Coronary artery (tissue), 2 donors: ENCODE measurements at regions not wholly inside any gene's neighbourhood (a gene's known extent, or its start where the extent isn't known, plus 50 kb on each side); places are given as distances from the start of the nearest gene placed in this dataset.

Source experiments
- DNase-seq: peaks from one replicate; pipeline ENCODE4 v3.0.0-alpha.2; 2017; ENCODE audit warnings: low spot score
- H3K27ac ChIP-seq, 2 donors: fragments of 200-600 bp; sonication (generic); one replicate each; pipeline ENCODE4 v1.5.1; 2016 to 2019
- H3K4me3 ChIP-seq: fragments of 200-600 bp; sonication (generic); 2 replicates; pipeline ENCODE4 v1.5.1; 2016; ENCODE audit warnings: mild to moderate bottlenecking, moderate library complexity
- TF ChIP-seq, protein P1 (sequence below): fragments of 200-600 bp; sonication (generic); IDR thresholded peaks from one replicate; pipeline ENCODE4 v1.5.1; 2019; ENCODE audit warnings: antibody characterized with exemption

DNA sequence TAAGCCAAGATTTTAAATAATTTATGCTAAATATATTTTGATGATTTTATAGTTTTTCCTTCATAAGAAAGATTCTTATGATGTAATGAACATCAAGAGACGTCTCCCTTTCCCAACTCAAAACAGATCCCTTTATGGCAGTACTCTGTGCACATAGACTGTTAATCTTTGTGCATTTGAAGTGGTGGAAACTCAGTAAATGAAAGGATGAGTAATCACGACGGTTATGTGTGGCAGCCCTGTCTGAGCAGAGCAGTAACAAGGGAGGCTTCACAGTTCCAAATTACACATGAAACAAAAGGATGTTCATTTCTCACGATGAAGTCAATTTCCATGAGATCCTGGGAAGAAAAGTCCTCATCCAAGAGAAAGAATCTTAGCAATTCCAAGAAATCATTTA is 498.1 kb downstream of the KLF5 start:
- H3K4me3 ChIP-seq: no peak overlapping the region
- DNase-seq: no peak
- no peak overlapping the region for H3K27ac ChIP-seq
- TF ChIP-seq, protein P1, sequence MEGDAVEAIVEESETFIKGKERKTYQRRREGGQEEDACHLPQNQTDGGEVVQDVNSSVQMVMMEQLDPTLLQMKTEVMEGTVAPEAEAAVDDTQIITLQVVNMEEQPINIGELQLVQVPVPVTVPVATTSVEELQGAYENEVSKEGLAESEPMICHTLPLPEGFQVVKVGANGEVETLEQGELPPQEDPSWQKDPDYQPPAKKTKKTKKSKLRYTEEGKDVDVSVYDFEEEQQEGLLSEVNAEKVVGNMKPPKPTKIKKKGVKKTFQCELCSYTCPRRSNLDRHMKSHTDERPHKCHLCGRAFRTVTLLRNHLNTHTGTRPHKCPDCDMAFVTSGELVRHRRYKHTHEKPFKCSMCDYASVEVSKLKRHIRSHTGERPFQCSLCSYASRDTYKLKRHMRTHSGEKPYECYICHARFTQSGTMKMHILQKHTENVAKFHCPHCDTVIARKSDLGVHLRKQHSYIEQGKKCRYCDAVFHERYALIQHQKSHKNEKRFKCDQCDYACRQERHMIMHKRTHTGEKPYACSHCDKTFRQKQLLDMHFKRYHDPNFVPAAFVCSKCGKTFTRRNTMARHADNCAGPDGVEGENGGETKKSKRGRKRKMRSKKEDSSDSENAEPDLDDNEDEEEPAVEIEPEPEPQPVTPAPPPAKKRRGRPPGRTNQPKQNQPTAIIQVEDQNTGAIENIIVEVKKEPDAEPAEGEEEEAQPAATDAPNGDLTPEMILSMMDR: no peak

DNA sequence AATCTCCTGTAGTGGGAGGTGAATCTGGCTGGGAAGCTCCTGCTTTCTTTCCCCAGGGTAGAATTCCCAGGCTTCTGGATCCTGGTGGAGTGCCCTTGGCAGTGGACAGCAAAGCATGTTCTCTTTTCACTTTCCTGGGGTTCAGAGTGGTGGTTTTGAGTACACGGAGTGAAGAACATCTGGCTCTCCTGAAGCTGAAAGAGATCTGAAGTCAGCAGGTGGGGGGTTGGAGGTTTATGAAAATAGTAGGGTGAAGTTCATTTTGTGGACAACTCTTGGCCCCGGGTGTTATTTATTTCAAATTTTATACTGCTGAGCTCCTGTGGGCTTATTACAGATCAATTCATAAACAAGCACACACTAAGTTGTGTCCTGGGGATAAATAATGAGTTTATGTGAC is 497.3 kb downstream of the KLF5 start:
- Histone ChIP-seq H3K4me3 (no peak overlapping the region), H3K27ac (no peak overlapping the region)
- no peak for DNase-seq
- TF ChIP-seq, protein P1: no peak

DNA sequence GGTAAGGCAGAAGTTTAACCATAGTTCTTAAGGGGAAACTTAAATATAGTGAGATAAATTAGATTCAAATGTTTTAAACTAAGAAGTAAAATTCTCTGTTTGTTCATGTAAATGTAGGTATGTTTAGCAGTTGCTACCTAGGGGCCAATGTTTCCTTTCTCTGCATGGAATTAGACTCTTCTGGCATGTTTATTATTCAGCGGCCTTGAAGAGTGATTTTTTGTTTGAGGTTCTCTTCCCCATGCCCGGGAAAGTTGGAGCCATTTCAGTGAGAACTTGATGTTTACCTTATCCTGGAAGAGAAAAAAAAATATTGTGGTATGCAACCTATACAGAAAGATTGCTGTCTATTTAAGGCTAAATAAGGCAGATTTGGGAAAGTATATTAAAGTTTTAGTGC is 492.9 kb downstream of the KLF5 start:
- TF ChIP-seq, protein P1: no peak
- DNase-seq: no peak

DNA sequence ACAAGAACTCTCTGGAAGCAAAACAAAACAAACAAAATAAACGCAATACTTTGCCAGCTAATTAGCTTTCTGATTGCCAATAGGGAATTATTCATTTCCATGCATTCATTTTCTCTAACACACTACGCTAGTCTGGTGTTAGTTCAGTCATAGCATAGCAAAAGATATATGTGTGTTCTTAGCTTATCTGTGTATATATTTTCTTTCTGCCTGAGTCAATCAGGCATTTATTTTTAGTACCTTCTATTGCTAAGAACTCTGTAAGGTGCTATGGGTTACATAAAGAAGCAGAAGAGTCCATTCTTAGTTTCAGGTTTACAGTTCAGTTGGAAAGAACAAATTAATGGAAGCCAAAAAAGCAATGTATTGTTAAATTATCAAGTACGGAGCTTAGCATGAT is 490.9 kb downstream of the KLF5 start:
- H3K4me3 ChIP-seq: no peak overlapping the region
- no peak for DNase-seq
- H3K27ac ChIP-seq: no peak overlapping the region
- TF ChIP-seq, protein P1: no peak

More for the DNA sequence above, 492.9 kb downstream of the KLF5 start:
- H3K4me3 ChIP-seq: no peak overlapping the region
- H3K27ac ChIP-seq: no peak overlapping the region

DNA sequence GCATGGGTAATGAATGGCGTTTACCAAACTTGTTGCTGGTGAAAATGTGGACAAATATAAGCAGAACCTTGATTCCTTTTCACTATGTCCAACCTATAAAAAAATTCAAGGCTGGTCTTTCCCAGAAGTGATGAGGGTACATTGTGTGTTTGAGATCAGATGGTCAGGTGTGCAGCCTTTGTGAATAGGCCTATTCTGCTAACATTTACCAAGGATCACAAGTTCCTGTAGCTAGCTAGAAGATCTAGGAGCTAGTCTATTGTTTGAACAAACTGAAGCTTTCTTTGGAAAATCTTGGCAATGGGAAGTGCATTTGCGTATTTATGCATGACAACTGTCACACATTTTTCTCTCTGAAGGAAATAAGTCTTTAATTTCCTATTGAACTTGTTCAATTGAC is 489.6 kb downstream of the KLF5 start:
- no peak for DNase-seq
- no peak overlapping the region for H3K4me3 ChIP-seq
- TF ChIP-seq, protein P1: no peak
- H3K27ac ChIP-seq: no peak overlapping the region

DNA sequence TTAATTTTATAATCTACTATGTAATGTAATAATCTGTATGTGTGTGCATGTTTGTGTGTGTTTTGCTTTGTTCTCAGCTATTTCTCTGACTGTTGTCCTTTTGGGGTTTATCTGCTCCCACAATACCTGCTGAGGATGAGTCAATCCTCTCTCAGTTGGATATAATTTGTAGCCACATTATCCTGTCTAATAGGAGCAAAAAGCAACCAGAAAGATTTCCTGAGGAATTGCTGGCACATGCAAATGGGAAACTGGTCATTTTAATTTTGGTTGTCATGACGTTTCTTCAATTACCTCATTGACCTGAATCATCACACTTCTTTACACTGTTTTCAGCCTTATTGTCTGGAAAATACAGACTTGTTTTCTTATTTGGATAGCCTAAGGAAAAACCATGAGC is 488.4 kb downstream of the KLF5 start:
- no peak overlapping the region for H3K27ac ChIP-seq
- TF ChIP-seq, protein P1: no peak
- H3K4me3 ChIP-seq: no peak overlapping the region
- no peak for DNase-seq

DNA sequence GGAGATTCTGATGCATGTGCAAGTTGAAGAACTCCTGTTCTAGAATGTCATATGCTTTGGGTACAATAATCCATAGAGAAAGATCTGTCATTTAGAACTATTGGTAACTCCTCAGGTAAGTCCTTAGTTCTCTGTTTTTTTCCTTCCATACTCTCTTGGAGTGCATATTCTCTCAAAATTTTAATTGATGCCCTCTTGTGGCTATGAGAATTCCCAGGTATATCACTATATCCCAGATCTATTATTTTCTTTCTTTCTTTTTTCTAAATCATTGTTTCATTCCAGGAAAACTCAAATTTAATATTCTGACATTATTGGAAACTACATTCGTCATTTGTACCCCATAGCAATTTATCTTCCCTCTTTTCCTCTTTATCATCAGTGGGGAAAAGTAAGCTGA is 485.4 kb downstream of the KLF5 start:
- TF ChIP-seq, protein P1: no peak
- no peak for DNase-seq
- Histone ChIP-seq H3K4me3 (no peak overlapping the region), H3K27ac (no peak overlapping the region)
